GM19468 (cell line): ENCODE measurements at regions not wholly inside any gene's neighbourhood (a gene's known extent, or its start where the extent isn't known, plus 50 kb on each side); places are given as distances from the start of the nearest gene placed in this dataset.

Experiments used
- ATAC-seq: cut with Tn5 transposase; IDR thresholded peaks from one replicate; pipeline ENCODE4 v1.9.1; 2021; ENCODE audit warnings: mild to moderate bottlenecking, moderate library complexity, moderate number of reproducible peaks; ENCODE audit not compliant: unreplicated experiment; ENCODE audit errors: extremely low read depth

DNA sequence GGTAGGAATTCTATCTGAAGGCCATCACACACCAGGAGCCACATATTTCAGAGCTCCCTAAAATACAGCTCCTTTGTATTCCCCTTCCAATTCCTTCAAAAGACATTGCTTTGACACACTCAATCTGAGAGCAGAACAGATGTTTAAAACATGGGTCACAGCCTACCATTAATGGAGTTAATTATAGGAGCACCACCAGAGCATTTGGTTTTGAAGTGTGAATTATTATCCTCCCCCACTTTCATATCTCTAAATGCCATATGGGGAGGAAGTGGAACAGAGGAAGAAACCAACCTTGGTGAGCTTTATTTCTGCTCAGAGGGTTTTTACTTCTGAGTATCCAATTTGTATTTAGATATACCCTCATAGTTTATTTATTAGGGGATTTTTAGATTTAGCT, 50.7 kb upstream of the TNFRSF21 start:
- peak; percentile 27 for ATAC-seq

GRCh38 chr6:47362857-47363461, 53.3 kb upstream of the TNFRSF21 start:
- no peak for ATAC-seq

GRCh38 chr6:47363736-47364135, 54.0 kb upstream of the TNFRSF21 start:
- no peak for ATAC-seq

- no peak for ATAC-seq
These were observed 56.7 kb upstream of the TNFRSF21 start for GRCh38 chr6:47366335-47366890.

DNA sequence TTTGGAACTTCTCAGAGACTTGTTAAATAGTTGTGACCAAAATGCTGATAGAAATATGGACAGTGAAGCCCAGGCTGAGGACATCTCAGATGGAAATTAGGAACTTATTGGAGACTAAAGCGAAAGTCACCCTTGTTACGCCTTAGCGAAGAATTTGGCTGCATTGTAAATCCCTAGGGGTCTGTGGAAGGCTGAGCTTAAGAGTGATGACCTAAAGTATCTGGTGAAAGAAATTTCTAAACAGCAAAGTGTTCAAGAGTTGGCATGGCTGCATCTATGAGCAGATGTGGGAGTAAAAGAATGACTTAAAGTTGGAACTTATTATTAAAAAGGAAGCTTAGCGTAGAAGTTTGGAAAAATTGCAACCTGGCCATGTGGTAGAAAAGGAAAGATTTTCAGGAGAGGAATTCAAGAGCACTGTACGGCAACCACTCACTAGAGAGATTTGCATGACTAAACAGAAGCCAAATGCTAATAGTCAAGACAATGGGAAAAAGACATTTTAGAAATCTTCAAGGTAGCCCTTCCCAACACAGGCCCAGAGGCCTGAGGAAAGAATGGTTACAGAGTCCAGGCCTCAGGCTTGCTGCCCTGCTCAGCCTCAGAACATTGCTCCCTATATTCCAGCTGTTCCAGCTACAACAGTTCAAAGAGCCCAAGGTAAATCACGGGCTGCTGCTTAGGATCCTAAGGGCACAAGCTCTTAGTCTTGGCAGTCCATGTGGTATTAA, 61.6 kb upstream of the TNFRSF21 start:
- ATAC-seq: no peak

GRCh38 chr6:47371870-47372255, 62.2 kb upstream of the TNFRSF21 start:
- ATAC-seq: no peak

DNA sequence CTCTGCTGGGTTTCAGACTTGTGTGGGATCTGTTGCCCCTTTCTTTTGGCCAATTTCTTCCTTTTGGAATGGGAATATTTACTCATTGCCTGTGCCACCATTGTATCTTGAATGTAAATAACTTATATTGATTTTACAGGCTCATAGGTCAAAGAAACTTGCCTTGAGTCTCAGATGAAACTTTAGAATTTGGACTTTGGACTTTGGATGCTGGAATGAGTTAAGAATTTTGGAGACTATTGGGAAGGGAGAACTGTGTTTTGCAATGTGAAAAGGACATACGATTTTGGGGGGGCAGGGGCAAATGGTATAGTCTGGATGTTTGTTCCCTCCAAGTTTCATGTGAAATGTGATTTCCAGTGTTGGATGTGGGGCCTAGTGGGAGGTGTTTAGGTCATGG, 62.6 kb upstream of the TNFRSF21 start:
- no peak for ATAC-seq

- no peak for ATAC-seq
These were observed 65.7 kb upstream of the TNFRSF21 start for GRCh38 chr6:47375426-47375825.

GRCh38 chr6:47376930-47377329, 67.2 kb upstream of the TNFRSF21 start:
- no peak for ATAC-seq

DNA sequence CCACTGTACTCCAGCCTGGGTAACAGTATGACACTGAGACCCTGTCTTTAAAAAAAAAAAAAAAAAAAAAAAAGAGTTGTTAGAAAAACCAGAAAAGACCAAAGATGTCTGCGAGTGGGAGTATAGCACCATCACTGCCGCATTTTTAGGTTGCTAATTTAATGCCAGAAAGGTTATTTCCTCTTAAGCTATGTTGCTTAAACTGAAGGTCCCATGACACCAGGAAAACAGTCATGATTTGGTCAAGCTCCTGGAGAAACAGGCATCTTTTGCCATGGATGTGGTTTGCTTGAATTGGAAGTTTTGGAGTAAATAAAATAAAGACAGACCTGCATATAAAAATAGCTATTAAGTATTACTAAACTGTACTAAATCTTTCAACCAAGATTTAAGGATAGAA, 68.3 kb upstream of the TNFRSF21 start:
- no peak for ATAC-seq

GRCh38 chr6:47379328-47379727, 69.6 kb upstream of the TNFRSF21 start:
- ATAC-seq: no peak

DNA sequence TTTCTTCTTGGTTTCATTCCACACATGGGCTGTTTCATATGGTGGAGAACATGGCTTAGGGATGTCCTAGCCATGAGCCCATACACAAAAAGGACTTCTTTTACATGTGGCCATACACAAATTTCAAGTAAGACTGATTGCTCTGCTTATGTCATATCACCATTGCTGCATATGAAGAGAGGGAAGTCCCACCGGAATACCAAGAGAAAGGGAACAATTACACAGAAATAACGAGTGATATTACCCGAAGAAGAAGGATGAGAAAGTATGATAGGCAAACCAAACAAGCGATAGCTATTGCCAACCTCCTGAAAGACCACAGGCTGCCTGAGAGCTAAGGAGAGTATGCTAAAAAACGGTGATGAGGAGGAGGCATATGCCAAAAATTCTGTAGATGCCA, 70.5 kb upstream of the TNFRSF21 start:
- ATAC-seq: no peak

- ATAC-seq: no peak
These were observed 71.3 kb upstream of the TNFRSF21 start for GRCh38 chr6:47381036-47381435.

DNA sequence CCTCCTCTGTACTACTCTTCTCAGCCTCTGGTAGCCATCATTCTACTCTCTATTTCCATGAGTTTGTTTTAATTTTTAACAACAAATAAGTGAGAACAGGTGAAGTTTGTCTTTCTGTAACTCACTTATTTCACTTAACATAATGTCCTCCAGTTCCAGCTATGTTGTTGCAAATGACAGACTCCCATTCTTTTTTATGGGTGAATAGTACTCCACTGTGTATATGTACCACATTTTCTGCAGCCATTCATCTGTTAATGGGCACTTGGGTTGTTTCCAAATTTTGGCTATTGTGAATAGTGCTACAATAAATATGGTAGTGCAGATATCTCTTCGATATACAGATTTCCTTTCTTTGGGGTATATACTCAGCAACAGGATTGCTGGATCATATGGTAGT, 73.7 kb upstream of the TNFRSF21 start:
- no peak for ATAC-seq

GRCh38 chr6:47391675-47392074, 82.0 kb upstream of the TNFRSF21 start:
- ATAC-seq: no peak

DNA sequence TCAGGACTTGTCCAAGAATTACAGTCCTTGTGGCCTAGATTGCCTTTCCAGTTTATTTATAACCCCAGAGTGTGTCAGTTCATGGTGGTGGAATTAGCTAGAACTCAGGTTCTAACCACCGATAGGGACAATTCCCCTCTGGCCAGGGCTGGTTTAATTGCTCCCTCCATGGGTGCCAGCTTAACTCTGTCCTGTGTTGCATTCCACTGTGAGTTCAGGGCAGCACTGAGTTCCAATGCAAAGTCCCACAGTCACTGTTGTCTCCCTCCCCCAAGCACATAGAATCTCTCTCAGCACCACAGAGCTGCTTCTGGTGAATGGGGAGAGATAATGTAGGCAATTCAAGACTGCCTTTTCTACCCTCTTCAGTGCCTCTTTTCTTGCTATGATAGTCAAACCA, 82.5 kb upstream of the TNFRSF21 start:
- ATAC-seq: no peak

DNA sequence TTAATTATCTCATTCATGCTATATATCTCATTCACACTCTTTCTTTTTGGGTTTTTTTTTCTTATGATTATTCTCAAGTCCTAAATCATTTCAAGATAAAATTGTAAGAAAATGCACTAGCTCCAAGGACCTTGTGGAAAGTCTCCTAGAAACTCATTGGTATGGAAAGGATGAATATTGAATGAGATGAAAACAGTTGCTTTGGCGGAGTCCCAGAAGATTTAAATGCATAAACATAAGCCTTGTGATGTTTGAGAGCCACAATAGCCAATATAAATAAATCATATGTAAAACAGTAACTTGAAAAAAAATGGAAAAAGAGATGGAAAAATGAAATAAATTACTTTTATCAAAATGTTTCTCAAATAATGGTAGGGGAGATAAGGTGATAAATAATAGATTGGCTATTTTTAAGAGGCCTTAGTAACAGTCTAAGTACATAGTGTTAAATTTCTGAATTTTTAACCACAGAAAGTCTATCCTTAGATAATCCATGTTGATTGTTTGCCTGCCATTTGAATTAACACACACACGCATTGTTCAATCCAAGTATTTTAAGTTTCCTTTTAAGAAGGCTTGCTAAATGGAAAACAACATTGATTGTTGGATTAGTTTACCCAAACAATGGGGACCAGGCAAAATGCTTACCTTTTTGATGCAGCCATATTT, 81.1 kb upstream of the CD2AP start:
- no peak for ATAC-seq

GRCh38 chr6:47400581-47400980, 77.0 kb upstream of the CD2AP start:
- no peak for ATAC-seq

- no peak for ATAC-seq
These were observed 75.5 kb upstream of the CD2AP start for GRCh38 chr6:47402081-47402480.

- no peak for ATAC-seq
These were observed 74.5 kb upstream of the CD2AP start for GRCh38 chr6:47403056-47403455.

DNA sequence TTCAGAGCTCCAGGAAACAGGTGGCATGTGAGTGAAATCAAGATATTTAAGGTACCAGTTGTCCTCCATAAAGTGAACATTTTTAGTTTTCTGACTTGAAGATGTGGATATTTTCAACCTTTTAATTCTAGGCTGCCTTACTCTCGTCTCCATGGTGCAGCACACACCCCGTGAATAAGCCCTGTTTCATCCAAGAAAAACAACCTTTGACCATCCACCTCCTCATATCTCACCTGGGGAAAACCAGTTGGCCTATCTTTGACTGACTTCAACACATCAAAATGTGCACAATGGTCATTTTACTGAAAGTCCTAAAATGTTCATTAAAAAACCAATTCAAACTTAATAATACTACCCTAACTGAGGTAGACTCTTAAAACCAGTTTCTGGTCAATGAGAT, 73.8 kb upstream of the CD2AP start:
- ATAC-seq: no peak
